ENCODE measurements at regions not wholly inside any gene's neighbourhood (a gene's known extent, or its start where the extent isn't known, plus 50 kb on each side); places are given as distances from the start of the nearest gene placed in this dataset.

DNA sequence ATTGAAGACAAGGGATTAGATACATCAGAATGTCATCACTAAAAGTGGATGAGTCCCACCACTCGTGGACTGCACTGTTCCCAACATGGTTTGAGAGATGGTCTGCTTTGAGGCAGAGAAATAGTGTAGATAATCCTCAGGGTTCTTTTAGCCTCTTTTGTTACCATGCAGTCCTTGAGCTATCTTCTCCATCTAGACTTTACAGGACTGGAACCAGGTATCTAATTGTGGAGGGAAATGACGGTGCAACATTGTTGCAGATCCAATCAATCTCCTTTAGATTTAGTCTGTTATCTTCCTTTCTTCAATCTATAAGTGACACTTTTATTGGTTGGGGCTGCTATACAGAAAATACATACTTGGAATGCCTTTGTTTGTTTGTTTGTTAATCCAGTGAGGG, 183.8 kb upstream of the CWC22 start:
- DNase-seq = no peak

DNA sequence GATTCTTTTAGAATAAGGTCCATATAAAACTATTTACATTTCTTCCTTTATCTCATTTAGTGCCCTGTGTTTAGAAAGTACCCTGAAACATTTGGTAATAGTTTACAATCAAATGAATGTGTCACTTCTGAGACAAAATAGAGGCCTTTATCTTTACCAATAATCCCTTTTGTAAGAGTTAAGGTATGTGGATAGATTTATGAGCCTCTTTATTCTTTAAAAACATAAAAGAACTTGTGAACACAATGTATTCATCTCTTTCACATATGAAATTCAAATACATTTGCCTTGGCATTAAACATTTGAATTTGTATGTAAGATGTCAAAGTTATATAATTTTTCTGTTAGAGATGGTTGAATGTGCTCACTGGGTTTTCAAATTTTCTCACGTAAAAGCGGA, 180.5 kb upstream of the CWC22 start:
- no peak for DNase-seq

DNA sequence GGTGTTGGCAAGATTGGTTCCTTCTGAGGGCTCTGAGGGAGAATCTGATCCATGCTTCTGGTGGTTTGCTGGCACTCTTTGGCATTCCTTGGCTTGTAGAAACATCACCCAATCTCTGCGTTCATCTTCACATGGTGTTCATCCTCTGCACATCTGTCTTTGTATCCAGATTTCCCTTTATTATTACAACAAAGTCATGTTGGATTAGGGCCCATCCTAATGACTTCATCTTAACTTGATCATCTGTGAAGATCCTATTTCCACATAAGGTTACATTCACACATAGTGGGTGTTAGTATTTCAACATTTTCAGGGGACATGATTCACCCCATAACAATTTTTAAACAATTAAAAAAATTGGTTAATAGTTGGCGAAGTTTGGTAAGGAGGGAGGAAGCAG, 177.4 kb upstream of the CWC22 start:
- DNase-seq = no peak

DNA sequence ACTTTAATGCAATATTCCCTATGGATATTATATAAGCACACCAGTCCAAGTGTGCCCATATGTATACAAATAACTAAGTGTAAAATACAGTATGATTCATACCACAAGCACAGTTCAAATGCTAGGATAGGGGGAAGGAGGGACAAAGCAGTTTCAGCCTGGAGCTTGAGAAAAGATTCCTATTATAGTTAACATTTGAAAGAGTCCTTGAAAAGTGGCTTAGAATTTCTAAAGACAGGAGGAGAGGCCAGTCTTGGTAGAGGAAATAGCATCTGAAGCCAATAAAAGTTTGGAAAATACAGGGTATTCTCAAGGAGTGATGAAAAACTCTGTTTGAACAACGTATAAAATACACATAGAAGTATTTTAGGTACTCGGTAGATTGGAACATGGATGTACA, 173.4 kb upstream of the CWC22 start:
- no peak for DNase-seq

DNA sequence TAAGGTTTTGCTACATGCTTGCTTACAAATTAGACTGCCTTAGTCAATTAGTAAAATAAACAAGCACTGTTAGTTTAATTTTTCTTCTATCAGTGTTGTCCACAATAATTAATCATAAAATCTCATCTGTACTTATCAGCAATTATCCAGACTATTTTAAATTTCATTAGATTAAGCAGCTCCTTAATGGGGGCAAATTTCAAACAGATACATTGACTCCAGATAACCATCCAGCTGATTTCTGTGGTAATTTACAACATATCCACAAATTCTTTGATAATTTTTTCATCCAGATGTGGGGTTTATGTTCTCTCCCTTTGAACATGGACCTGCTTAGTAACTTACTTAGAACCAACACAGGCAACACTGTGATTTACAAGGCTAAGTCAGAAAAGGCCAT, 170.4 kb upstream of the CWC22 start:
- no peak for DNase-seq

DNA sequence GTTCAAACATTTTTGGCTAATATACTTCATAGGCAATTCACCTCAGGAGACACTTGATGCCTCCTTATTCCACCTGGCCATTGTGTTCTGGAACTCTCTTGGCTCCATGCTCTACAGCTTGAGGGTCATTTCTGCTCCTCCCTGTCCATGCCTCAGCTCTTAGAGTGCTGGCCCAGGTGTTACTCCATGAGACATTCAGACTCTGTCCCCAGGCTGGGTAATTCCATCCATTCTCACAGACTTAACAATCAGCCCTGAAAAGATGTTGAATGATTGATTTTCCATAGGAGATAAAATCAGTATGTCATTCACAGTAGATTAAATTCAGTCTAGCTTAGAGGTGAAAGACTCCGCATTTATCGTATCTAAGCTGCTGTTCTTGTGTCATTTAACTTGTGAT, 168.6 kb upstream of the CWC22 start:
- no peak for DNase-seq

DNA sequence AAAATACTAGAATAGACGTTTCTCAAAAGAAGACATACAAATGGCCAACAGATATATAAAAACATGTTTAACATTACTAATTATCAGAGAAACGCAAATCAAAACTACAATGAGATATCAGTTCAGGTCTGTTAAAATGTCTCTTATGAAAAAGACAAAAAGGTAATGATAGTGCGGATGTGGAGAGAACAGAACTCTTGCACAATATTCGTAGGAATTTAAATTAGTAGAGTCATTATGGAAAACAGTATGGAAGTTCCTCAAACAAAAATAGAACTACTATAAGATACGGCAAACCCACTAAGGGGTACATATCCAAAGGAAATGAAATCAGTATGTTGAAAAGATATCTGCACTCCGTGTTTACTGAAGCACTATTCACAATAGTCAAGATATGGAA, 167.5 kb upstream of the CWC22 start:
- DNase-seq = no peak

DNA sequence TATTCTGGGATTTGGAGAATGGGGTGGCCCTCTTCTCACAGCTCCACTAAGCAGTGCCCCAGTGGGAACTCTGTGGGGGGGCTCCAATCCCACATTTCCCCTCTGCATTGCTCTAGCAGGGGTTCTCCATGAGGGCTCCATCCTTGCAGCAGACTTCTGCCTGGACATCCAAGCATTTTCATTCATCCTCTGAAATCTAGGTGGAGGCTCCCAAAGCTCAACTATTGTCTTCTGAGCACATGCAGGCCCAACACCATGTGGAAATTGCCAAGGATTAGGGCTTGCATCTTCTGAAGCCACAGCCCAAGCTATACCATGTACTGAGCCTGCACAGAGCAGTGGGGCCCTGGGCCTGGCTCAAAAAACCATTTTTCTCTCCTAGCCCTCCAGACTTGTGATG, 162.4 kb upstream of the CWC22 start:
- DNase-seq = no peak

DNA sequence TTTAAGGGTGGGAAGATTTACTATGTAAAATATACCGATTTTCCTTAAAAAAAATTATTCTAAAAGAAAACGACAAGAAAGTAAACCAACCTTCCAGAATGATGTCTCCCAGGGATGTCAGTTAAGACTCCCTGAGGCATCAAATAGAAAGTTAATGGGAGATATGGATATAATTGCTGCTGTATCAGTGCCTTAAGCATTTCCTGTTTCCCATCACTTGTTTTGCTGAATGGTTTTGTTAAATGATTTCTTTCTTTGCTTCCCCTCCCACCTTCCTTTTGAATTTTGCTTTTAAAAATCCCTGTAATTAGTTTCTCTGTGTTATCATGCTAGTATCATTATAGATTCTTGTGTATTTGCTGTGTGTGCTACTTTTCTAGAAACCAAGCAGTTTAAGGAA, 154.3 kb upstream of the CWC22 start:
- no peak for DNase-seq

DNA sequence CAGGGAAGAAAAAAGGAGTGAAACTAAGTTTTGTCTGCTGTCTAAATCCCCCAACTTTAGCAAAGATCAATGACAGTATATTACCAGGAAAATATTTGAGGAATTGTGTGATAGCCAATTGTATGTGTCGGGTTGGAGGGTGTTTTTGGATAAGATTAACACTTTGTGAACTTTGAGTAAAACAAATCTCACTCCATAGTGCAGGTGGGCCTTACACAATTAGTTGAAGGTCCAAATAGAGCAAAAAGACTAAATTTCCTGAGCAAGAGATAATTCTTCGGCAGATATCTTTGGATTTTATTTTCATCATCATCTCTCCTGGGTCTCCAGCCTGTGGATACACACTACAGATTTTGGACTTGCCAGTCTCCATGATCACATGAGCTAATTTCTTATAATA, 152.8 kb upstream of the CWC22 start:
- DNase-seq = no peak

DNA sequence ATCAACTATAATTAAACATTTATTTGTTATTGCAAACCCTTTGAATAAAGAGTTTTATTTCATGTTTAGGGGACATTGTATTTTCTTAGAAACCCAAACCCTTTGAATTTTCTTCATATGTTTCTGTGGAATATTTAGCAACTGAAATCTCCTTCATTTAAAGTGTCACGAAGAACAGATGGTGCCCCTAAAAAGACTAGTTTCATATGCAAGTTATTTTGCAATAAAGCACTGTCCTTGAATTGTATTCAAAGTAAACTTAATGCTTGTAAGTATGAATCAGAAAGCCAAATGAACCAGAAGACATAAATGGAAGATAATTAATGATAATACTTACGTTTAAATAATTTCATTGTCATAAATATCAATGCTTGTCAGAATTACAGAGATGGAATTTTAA, 151.9 kb upstream of the CWC22 start:
- no peak for DNase-seq

DNA sequence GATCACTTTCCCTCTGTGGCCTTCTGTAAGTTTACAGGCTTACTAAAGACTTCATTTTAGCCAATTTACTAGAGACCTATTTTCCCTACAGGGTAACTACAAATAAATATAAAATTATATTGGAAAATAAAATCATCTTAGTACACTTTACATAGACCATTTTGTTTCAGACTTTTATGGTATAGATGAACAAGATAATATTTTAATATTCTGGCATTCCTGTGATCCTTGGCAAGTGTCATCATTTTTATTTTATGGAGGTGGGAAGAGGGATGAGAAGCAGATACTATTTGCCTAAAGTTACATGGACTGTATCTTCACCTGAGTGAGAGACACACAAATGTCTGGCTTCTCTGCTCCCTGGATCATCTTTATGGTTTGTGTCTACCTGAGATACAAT, 149.6 kb upstream of the CWC22 start:
- no peak for DNase-seq

DNA sequence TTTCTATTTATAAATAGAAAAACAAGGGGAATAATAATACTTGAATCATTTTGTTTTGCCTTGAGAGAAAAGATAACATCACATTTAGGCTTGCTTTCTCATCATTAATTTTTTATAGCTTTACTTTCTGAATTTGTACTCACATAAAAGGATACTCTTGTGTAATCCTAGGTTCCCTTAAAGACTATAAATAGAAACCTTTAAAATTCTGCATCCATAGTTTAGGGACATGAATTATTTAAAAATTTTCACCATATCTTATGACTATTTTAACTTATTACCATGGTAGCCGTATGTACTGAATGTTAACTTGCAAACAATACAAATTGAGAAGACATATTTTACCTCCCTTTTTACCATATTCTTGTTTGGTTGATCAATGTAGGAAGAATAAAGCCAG, 143.5 kb upstream of the CWC22 start:
- no peak for DNase-seq

DNA sequence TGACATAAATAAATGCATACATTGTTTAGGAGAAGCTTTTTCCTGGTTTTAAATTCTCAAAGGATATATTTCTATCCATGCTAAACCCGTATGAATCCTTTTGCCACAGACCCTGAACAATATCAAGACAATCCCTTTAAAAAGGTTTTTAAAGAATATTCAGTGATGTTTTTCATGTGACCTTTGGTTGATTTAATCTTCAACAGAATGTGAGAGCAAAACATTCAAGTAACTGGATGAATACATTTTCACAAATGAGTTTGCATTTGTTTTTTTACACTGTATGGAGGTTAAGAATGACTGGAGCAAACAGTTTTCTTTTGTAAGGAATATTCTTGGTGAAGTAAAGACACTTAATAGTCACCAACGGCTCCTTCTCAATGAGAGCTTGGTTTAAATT, 139.4 kb upstream of the CWC22 start:
- no peak for DNase-seq

DNA sequence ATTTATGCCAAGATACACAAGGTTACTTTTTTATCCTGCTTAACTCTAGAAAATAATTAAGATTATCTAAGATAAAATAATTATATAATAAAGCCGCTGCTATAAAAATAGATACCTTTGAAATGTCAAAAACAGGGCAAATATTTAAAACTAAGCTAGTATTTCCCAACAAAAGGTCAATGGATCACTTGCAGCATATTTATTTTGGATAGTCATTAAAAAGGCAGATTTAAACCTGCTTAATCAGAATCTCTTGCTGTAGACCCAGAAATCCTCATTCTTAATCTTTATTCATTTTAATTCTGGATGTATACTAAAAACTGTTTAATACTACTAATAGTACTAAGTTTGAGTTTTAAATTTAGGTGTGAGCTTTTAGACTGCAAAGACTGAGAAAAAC, 139.0 kb upstream of the CWC22 start:
- no peak for DNase-seq

DNA sequence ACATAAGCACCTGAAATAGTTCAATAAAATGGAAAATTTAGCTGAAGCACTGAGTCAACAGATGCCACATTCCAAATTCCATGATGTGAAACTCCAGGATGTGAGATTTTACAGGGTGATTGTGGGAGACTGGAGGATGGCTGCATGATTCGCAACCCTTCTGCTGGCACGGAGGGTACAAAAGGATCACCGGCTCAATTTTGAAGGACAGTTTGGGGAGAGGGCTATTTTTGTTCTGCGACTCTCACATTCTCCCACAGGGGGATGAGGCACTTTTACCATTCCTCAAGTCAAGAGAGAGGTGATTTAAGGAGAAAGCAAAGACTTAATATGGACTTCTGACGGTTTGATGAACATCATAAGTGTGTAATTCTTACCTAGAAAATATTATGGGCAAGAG, 138.1 kb upstream of the CWC22 start:
- no peak for DNase-seq

DNA sequence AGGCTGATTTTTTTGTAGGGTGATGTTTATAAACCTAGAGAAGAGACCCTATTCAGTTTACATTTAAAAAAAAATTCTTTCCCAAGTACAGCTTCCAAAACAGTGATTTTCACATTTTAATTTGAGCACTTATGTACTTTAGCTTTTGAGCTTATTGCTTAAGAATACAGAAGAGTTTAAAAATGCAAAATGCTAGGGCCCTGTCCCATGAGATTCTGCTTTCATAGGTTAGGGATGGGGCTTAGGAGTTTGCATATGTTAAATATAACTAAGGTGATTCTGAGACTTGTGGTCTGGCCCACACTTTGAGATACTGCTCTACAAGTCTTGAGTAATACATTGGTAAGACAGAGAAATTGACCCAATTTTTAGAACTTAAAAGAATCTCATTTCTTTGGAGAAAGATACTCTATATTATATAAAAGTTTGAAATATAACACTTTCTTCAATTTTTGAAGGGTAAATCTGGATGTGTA, 137.3 kb upstream of the CWC22 start:
- DNase-seq = no peak

DNA sequence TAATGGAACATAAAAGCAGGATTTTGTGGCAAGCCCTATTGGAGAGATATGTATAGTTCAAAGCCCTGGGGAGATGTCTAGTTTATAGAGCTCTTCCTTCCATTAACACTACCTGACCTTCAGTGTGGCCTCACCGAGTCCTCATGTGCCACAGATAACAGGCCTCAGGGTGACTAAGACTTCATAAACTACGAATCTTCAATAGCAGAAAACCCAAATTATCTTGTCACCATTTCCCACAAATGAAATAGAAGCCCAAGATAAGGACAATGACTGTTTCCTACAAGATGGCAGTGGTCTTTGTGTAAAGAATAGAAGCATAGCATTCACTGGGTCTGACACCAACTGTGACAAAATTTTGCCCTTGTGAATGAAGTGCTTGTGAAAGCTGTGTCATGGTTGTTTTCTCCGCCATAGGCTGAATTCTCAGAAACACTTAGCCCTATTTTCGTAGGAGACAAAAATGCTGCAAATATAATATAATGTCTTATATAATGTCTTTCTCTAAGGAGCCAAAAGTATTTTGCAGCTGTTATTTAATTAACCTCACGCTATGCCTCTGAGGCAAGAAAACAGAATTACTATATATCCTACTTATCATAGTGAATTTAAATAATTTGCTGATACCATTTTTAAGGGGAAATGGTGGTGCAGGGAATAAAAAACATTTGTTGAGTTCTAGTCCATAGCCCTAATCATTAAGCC, 136.7 kb upstream of the CWC22 start:
- DNase-seq = no peak

DNA sequence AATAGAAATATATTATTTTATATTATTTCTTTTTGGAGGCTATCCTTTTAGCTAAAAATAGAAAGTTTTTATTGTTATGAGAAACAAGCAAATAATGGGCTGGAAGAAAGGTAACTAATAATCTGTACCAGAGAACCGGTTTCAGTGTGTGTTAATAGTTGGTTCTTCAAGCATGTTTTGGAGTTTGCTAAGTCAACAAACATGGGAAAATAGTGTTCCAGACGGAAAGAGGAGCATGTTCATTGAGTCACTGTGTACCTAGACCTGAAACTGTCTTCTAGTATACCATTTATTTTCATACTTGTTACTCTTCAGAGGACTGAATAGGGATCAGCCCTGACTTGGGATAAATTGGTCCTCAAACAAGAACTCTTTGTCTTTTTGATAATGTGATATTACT, 134.5 kb upstream of the CWC22 start:
- no peak for DNase-seq

DNA sequence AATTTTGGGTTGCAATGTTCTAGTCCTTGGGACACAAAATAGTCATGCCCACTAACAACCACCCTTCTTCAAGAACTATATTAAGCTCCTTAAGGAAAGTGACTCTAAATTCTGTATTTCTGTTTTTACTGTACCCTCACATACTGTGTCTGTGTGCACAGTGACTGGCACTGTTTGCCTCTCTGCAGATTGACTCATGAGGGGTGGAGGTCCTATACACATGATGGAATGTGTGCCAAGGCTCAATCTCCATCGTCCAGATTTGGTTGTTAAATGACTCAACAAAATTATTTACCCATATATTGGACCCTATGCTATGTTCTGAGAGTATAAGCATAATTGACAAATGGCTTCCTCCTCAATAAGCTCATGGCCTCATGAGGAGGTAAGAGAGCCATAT, 126.6 kb upstream of the CWC22 start:
- no peak for DNase-seq

DNA sequence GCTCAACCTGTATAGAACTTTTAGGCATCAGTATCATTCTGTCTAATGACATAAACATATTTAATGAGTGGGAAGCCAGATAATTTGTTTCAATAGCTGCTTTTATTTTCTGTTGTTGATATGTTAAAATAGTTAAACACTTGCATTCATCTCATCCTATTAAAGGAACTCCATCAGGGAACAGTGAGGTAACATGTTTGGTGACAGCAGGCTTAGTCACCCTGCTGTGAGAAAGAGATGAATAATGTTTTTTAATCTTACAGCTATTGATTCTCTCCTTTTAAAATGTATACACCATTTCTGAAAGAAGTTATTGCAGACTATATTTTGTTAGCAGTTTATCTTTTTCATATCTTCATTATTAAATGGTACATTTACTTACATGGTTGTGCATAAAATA, 123.3 kb upstream of the CWC22 start:
- DNase-seq = no peak

DNA sequence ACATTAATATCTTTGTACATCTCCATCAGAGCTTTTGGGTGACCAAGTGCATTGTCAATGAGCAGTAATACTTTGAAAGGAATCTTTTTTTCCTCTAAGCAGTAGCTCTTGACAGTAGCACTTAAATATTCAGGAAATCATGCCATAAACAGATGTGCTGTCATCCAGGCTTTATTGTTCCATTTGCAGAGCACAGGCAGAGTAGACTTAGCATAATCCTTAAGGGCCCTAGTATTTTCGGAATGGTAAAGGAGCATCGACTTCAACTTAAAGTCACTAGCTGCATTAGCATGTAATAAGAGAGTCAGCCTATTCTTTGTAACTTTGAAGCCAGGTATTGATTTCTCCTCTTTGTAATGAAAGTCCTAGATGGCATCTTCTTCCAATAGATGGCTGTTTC, 121.8 kb upstream of the CWC22 start:
- no peak for DNase-seq

DNA sequence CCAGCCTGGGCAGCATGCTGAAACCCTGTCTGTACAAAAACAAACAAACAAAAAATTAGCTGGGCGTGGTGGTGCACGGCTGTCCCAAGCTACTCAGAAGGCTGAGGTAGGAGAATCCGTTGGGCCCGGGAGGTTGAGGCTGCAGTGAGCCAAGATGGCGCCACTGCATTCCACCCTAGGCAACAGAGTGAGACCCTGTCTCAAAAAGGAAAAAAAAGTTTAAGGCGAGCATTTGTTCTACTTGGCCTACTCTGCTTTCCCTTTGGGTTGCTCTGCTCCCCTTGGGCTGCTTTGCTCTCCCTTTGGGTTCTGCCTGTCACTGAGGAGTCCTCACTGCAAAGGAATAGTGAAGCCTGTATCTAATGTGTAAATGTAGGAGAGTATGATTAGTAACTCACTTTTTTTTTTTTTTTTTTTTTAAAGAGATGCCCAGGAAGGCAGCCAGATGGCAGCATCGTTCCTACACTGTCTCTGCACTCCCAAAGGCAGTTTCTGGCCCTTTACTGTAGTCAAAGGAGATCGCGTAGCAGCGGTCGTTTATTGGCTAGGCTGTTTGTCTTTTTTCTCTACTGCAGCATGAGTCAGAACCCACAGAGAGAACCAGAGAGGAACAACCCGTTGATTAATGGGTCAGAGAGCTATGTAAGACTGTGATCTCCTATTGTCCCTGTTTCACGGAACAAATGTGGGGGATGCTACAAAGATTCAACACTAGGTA, 118.3 kb upstream of the CWC22 start:
- peak; percentile 71 for DNase-seq

DNA sequence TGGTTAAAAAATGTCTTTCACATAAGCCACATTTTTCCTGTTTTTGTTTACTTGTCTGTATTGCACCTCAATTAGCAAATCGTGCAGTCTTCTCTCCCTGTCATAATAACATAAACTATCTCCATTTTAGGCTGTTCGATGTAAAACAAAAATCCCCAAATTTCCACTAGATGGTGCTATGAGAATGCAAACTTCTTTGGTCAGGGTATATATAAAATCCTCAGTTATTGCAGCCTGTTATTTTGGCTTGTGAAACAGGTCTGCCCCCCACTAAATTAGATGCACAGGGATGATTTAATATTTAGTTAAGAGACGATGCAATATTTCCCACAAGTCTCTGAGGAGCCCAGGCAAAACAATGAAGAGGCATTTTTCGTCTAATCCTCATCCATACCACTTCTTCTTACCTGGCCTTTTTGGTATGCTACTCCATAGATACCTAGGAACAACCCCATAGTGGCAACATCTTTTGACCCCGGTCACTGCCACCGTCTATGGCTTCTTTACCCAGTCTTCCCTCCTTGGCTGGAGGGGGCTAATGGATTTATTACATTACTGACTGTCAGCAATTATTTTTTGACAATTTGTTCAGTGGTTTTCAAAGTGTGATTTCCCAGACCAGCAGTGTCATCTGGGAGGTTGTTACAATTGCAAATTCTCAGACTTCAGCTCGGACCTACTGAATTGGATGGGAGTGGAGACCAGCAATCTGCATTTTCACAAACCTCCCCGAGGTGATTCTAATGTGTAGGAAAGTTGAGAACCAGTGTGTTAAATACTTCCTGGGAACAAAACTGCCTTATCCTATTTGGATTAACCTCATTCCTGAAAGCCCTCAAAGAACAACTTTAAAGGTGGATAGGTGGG, 117.4 kb upstream of the CWC22 start:
- peak; percentile 20 for DNase-seq

All from NCI-H1417 treated with DMSO at 0.1 percent for 48 hours (cell line).